HCT116 (cell line): ENCODE measurements at regions not wholly inside any gene's neighbourhood (a gene's known extent, or its start where the extent isn't known, plus 50 kb on each side); places are given as distances from the start of the nearest gene placed in this dataset.

Experiments used
- ELF1 ChIP-seq: IDR thresholded peaks from 2 replicates; pipeline ENCODE4 v1.6.1; 2012; ENCODE audit warnings: low read depth, borderline replicate concordance
- EZH2 ChIP-seq: fragments of 200-600 bp; sonication (generic); IDR thresholded peaks from 2 replicates; pipeline ENCODE4 v1.6.1; 2017; ENCODE audit warnings: antibody characterized with exemption, mixed run types
- EZH2phosphoT487 ChIP-seq: fragments of 200-600 bp; IDR thresholded peaks from 2 replicates; pipeline ENCODE4 v1.6.1; 2018; ENCODE audit warnings: antibody characterized with exemption, borderline replicate concordance
- JUND ChIP-seq: IDR thresholded peaks from 2 replicates; pipeline ENCODE4 v1.6.1; 2012
- POLR2A ChIP-seq: IDR thresholded peaks from 2 replicates; pipeline ENCODE4 v1.7.0; 2011; ENCODE audit warnings: borderline replicate concordance; ENCODE audit not compliant: insufficient read depth, insufficient read length; ENCODE audit errors: extremely low read depth
- RAD21 ChIP-seq: IDR thresholded peaks from 2 replicates; pipeline ENCODE4 v1.6.1; 2012; ENCODE audit warnings: low read depth, mild to moderate bottlenecking
- SIN3A ChIP-seq: IDR thresholded peaks from 2 replicates; pipeline ENCODE4 v1.6.1; 2012; ENCODE audit warnings: low read depth
- TCF7L2 ChIP-seq: IDR thresholded peaks from 2 replicates; pipeline ENCODE4 v1.7.0; 2011; ENCODE audit warnings: borderline replicate concordance, inconsistent platforms; ENCODE audit not compliant: insufficient read depth, insufficient read length; ENCODE audit errors: extremely low read depth
- TF ChIP-seq, protein P1 (sequence below), 3 experiments: fragments of 200-600 bp in 1 of 3; sonication (generic) in 1 of 3; IDR thresholded peaks in 2 of 3; conservative IDR thresholded peaks in 1 of 3; 2 replicates each; pipeline ENCODE4 v1.5.1; 2012 to 2017; ENCODE audit warnings: low read depth in 2 of 3, low read length in 2 of 3, antibody characterized with exemption in 1 of 3, borderline replicate concordance in 1 of 3, control low read depth in 1 of 3, mild to moderate bottlenecking in 1 of 3, mixed read lengths in 1 of 3, mixed run types in 1 of 3, moderate library complexity in 1 of 3; ENCODE audit not compliant: insufficient read depth in 1 of 3
- TF ChIP-seq, protein P2 (sequence below): IDR thresholded peaks from 2 replicates; pipeline ENCODE4 v1.6.1; 2012; ENCODE audit warnings: low read depth
- TF ChIP-seq, protein P3 (sequence below): IDR thresholded peaks from 2 replicates; pipeline ENCODE4 v1.6.1; 2012

DNA sequence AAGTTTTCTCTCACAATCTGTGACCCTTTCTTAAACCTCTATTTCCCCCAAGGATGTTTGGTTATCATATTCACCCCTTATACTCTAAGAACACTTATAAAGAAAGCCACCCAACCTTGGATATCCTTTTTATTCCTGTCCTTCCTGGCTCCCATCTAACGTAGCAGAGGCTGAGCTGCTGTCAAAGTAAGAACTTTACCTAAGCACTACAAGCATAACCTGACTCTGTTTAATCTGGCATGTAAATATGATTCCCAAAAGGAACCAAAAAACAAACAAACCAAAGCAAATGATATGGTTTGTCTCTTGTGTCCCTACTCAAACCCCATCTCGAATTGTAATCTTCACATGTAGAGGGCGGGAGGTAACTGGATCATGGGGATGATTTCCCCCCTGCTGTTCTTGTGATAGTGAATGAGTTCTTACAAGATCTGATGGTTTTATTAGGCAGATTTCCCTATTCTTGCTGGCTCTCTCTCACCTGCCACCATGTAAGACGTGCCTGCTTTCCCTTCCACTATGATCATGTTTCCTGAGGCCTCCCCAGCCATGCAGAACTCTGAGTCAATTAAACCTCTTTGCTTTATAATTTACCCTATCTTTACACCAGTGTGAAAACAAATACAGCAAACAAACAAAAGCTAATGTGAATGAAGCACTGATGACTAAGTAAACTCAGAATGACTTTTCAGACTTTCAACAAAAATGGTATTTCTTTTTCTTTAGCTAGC, 72.7 kb upstream of the SPOPL start:
- TF ChIP-seq EZH2 (no peak), RAD21 (no peak), POLR2A (no peak), TCF7L2 (no peak), JUND (no peak), SIN3A (no peak), ELF1 (no peak), EZH2phosphoT487 (no peak)
- TF ChIP-seq, protein P1, sequence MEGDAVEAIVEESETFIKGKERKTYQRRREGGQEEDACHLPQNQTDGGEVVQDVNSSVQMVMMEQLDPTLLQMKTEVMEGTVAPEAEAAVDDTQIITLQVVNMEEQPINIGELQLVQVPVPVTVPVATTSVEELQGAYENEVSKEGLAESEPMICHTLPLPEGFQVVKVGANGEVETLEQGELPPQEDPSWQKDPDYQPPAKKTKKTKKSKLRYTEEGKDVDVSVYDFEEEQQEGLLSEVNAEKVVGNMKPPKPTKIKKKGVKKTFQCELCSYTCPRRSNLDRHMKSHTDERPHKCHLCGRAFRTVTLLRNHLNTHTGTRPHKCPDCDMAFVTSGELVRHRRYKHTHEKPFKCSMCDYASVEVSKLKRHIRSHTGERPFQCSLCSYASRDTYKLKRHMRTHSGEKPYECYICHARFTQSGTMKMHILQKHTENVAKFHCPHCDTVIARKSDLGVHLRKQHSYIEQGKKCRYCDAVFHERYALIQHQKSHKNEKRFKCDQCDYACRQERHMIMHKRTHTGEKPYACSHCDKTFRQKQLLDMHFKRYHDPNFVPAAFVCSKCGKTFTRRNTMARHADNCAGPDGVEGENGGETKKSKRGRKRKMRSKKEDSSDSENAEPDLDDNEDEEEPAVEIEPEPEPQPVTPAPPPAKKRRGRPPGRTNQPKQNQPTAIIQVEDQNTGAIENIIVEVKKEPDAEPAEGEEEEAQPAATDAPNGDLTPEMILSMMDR (IDR thresholded peaks at IDR 0.05 in 2 of 3, conservative IDR thresholded peaks at IDR 0.05 in 1 of 3; ENCODE audit: borderline replicate concordance in 1 of 3, insufficient read depth in 1 of 3, low read depth in 2 of 3, low read length in 2 of 3): no peak
- TF ChIP-seq, protein P2, sequence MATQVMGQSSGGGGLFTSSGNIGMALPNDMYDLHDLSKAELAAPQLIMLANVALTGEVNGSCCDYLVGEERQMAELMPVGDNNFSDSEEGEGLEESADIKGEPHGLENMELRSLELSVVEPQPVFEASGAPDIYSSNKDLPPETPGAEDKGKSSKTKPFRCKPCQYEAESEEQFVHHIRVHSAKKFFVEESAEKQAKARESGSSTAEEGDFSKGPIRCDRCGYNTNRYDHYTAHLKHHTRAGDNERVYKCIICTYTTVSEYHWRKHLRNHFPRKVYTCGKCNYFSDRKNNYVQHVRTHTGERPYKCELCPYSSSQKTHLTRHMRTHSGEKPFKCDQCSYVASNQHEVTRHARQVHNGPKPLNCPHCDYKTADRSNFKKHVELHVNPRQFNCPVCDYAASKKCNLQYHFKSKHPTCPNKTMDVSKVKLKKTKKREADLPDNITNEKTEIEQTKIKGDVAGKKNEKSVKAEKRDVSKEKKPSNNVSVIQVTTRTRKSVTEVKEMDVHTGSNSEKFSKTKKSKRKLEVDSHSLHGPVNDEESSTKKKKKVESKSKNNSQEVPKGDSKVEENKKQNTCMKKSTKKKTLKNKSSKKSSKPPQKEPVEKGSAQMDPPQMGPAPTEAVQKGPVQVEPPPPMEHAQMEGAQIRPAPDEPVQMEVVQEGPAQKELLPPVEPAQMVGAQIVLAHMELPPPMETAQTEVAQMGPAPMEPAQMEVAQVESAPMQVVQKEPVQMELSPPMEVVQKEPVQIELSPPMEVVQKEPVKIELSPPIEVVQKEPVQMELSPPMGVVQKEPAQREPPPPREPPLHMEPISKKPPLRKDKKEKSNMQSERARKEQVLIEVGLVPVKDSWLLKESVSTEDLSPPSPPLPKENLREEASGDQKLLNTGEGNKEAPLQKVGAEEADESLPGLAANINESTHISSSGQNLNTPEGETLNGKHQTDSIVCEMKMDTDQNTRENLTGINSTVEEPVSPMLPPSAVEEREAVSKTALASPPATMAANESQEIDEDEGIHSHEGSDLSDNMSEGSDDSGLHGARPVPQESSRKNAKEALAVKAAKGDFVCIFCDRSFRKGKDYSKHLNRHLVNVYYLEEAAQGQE: no peak
- TF ChIP-seq, protein P3, sequence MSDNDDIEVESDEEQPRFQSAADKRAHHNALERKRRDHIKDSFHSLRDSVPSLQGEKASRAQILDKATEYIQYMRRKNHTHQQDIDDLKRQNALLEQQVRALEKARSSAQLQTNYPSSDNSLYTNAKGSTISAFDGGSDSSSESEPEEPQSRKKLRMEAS: no peak
